Liver (tissue), 3 donors: ENCODE measurements at regions not wholly inside any gene's neighbourhood (a gene's known extent, or its start where the extent isn't known, plus 50 kb on each side); places are given as distances from the start of the nearest gene placed in this dataset.

Experiments used
- FOXA1 ChIP-seq: IDR thresholded peaks from 2 replicates; pipeline ENCODE4 v1.6.1; 2016; ENCODE audit warnings: antibody characterized with exemption
- GABPA ChIP-seq, 2 donors: IDR thresholded peaks in 1 of 2; conservative IDR thresholded peaks in 1 of 2; 2 replicates each; pipeline ENCODE4 v1.6.1; 2016; ENCODE audit warnings: antibody characterized with exemption in 2 of 2, mild to moderate bottlenecking in 1 of 2, moderate library complexity in 1 of 2
- JUND ChIP-seq, 2 donors: IDR thresholded peaks; 2 replicates each; pipeline ENCODE4 v1.6.1; 2016; ENCODE audit warnings: antibody characterized with exemption in 2 of 2
- NR2F2 ChIP-seq: IDR thresholded peaks from 2 replicates; pipeline ENCODE4 v1.6.1; 2016; ENCODE audit warnings: antibody characterized with exemption
- RAD21 ChIP-seq, 2 donors: IDR thresholded peaks; 2 replicates each; pipeline ENCODE4 v1.6.1; 2016; ENCODE audit warnings: antibody characterized with exemption in 2 of 2, mild to moderate bottlenecking in 2 of 2
- RXRA ChIP-seq, 2 donors: IDR thresholded peaks; 2 replicates each; pipeline ENCODE4 v1.6.1; 2017 to 2018; ENCODE audit warnings: antibody characterized with exemption in 2 of 2, mild to moderate bottlenecking in 1 of 2
- TAF1 ChIP-seq: conservative IDR thresholded peaks from 2 replicates; pipeline ENCODE4 v1.6.1; 2016; ENCODE audit warnings: antibody characterized with exemption, mild to moderate bottlenecking
- TF ChIP-seq, protein P1 (sequence below): IDR thresholded peaks from 2 replicates; pipeline ENCODE4 v1.6.1; 2016; ENCODE audit warnings: antibody characterized with exemption
- TF ChIP-seq, protein P2 (sequence below): IDR thresholded peaks from 2 replicates; pipeline ENCODE4 v1.6.1; 2016; ENCODE audit warnings: antibody characterized with exemption
- TF ChIP-seq, protein P3 (sequence below): fragments of 150-350 bp; IDR thresholded peaks from 2 replicates; pipeline ENCODE4 v1.5.1; 2017; ENCODE audit warnings: improper control_type of control experiment, low read depth, low read length; ENCODE audit not compliant: missing input control
- TF ChIP-seq, protein P4 (sequence below): IDR thresholded peaks from 2 replicates; pipeline ENCODE4 v1.6.1; 2016; ENCODE audit warnings: antibody characterized with exemption
- TF ChIP-seq, protein P5 (sequence below): IDR thresholded peaks from 2 replicates; pipeline ENCODE4 v1.6.1; 2016; ENCODE audit warnings: antibody characterized with exemption, mild to moderate bottlenecking
- donor health status: healthy.
- donor health status: healthy.

DNA sequence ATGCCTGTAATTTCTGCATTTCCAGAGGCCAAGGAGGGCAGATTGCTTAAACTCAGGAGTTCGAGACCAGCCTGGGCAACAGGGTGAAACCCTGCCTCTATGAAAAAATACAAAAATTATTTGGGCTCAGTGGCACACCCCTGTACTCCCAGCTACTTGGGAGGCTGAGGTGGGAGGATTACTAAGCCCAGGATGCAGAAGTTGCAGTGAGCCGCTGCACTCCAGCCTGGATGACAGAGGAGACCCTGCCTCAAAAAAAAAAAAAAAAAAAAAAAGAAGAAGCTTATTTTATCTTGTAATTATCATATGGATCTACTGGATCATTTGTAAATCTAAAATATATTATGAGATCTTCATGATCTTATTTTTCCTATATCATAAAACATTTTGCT, 84.1 kb downstream of the PPCDC start:
- TF ChIP-seq, protein P1, sequence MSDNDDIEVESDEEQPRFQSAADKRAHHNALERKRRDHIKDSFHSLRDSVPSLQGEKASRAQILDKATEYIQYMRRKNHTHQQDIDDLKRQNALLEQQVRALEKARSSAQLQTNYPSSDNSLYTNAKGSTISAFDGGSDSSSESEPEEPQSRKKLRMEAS = no peak
- TF ChIP-seq, protein P2, sequence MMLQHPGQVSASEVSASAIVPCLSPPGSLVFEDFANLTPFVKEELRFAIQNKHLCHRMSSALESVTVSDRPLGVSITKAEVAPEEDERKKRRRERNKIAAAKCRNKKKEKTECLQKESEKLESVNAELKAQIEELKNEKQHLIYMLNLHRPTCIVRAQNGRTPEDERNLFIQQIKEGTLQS = no peak
- TF ChIP-seq, protein P3, sequence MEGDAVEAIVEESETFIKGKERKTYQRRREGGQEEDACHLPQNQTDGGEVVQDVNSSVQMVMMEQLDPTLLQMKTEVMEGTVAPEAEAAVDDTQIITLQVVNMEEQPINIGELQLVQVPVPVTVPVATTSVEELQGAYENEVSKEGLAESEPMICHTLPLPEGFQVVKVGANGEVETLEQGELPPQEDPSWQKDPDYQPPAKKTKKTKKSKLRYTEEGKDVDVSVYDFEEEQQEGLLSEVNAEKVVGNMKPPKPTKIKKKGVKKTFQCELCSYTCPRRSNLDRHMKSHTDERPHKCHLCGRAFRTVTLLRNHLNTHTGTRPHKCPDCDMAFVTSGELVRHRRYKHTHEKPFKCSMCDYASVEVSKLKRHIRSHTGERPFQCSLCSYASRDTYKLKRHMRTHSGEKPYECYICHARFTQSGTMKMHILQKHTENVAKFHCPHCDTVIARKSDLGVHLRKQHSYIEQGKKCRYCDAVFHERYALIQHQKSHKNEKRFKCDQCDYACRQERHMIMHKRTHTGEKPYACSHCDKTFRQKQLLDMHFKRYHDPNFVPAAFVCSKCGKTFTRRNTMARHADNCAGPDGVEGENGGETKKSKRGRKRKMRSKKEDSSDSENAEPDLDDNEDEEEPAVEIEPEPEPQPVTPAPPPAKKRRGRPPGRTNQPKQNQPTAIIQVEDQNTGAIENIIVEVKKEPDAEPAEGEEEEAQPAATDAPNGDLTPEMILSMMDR = no peak
- no peak for TF ChIP-seq RAD21 (IDR thresholded peaks at IDR 0.05)
- no peak for TF ChIP-seq GABPA (IDR thresholded peaks at IDR 0.05 in 1 of 2, conservative IDR thresholded peaks at IDR 0.05 in 1 of 2)
- no peak for TF ChIP-seq NR2F2
- no peak for TF ChIP-seq JUND (IDR thresholded peaks at IDR 0.05)
- no peak for TF ChIP-seq TAF1
- TF ChIP-seq, protein P4, sequence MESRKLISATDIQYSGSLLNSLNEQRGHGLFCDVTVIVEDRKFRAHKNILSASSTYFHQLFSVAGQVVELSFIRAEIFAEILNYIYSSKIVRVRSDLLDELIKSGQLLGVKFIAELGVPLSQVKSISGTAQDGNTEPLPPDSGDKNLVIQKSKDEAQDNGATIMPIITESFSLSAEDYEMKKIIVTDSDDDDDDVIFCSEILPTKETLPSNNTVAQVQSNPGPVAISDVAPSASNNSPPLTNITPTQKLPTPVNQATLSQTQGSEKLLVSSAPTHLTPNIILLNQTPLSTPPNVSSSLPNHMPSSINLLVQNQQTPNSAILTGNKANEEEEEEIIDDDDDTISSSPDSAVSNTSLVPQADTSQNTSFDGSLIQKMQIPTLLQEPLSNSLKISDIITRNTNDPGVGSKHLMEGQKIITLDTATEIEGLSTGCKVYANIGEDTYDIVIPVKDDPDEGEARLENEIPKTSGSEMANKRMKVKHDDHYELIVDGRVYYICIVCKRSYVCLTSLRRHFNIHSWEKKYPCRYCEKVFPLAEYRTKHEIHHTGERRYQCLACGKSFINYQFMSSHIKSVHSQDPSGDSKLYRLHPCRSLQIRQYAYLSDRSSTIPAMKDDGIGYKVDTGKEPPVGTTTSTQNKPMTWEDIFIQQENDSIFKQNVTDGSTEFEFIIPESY = no peak
- TF ChIP-seq, protein P5, sequence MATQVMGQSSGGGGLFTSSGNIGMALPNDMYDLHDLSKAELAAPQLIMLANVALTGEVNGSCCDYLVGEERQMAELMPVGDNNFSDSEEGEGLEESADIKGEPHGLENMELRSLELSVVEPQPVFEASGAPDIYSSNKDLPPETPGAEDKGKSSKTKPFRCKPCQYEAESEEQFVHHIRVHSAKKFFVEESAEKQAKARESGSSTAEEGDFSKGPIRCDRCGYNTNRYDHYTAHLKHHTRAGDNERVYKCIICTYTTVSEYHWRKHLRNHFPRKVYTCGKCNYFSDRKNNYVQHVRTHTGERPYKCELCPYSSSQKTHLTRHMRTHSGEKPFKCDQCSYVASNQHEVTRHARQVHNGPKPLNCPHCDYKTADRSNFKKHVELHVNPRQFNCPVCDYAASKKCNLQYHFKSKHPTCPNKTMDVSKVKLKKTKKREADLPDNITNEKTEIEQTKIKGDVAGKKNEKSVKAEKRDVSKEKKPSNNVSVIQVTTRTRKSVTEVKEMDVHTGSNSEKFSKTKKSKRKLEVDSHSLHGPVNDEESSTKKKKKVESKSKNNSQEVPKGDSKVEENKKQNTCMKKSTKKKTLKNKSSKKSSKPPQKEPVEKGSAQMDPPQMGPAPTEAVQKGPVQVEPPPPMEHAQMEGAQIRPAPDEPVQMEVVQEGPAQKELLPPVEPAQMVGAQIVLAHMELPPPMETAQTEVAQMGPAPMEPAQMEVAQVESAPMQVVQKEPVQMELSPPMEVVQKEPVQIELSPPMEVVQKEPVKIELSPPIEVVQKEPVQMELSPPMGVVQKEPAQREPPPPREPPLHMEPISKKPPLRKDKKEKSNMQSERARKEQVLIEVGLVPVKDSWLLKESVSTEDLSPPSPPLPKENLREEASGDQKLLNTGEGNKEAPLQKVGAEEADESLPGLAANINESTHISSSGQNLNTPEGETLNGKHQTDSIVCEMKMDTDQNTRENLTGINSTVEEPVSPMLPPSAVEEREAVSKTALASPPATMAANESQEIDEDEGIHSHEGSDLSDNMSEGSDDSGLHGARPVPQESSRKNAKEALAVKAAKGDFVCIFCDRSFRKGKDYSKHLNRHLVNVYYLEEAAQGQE = no peak
- TF ChIP-seq RXRA (IDR thresholded peaks at IDR 0.05) = no peak
- TF ChIP-seq FOXA1 = no peak
